ENCODE measurements at regions not wholly inside any gene's neighbourhood (a gene's known extent, or its start where the extent isn't known, plus 50 kb on each side); places are given as distances from the start of the nearest gene placed in this dataset.

- no peak for DNase-seq (ENCODE audit: low read depth)
Observed at GRCh38 chr5:54717870-54718269, 200.3 kb downstream of the SNX18 start.

- DNase-seq (ENCODE audit: low read depth): no peak
Observed at GRCh38 chr5:54717459-54717858, 199.9 kb downstream of the SNX18 start.

DNA sequence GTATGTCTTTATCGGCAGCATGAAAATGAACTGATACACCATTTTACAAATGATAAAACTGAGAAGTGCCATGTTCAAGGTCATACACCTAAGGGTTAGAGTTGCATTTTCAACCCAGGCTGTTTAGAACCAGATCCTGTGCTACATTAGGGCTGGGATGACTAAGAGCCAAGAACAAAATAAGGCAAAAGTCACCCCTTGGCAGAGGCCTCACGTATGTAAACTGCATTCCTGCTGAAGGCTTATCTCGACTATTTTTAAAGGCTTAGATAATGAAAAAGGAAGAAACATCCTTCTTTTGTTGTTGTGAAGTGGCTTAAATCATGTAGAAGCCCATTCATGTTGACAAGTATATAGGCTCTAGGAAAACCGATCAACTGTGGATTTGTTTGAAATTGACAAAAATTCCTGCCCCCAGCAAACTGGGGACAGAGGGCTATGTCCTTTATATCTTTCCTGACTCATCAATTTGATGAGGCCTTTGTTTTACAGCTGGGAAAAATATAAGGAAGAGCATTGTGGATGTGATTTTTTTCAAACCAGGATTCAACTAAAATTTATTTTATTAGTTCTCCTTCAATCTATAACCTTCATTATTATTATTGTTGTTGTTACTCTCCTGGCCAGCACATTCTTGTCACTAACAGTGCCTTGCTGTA is 196.5 kb downstream of the SNX18 start:
- DNase-seq (ENCODE audit: low read depth): no peak

DNA sequence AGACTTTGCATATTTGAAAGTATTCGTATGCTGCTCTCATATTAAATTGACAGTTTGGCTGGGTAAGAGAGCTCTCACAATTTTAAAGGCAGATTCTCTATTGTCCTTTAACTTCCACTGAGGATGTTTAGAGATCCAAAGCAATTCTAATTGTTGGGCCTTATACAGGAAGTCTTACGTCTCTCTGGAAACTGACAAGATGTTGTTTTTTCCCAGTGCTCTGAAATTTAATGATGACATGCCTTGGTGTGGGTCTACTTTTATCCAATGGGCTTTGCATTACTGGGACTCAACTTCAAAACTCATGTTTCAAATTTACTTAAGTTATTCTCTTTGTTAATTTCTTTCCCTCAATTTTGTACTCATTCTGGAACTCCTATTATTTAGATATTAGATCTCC is 191.5 kb downstream of the SNX18 start:
- no peak for DNase-seq (ENCODE audit: low read depth)

- DNase-seq (ENCODE audit: low read depth): no peak
Observed at GRCh38 chr5:54707841-54708240, 190.3 kb downstream of the SNX18 start.

- no peak for DNase-seq (ENCODE audit: low read depth)
Observed at GRCh38 chr5:54705994-54706653, 188.6 kb downstream of the SNX18 start.

DNA sequence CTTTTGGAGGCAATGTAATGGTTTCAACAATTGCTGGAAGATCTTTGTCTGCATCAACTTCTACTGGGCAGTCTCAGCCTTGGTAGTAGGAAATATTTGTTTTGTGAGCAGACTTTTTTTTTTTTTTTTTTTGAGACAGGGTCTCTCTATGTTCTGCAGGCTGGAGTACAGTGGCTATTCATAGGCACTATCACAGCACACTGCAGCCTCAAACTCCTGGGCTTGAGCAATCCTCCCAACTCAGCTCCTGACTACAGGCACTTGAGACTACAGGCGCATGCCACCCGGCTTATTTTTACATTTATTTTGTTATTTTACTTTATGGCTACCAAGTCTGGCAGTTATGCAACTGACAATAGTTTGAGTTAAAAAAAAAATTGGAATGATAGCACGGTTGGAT is 187.3 kb downstream of the SNX18 start:
- DNase-seq (ENCODE audit: low read depth): no peak

DNA sequence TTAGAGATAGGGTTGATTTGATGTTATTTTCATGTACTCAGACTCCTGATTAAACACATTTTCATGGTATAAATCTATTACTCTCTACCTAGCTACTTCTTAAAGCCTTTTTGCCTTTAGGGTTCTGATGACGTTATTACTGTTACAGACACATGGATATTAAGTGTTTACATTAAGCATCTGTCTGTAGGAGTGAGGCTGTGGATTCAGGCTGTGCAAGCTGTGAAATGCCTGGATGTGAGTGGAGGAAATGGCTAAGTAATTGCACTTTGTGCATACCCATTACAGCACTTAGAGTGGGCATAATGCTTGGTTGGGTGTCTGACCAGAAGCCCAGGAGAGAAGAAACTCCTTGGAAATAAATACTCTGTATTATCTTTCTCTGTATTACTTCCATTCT is 186.8 kb downstream of the SNX18 start:
- DNase-seq (ENCODE audit: low read depth): no peak

GRCh38 chr5:54703565-54704255 is 186.2 kb downstream of the SNX18 start:
- no peak for DNase-seq (ENCODE audit: low read depth)

GRCh38 chr5:54703133-54703532 is 185.6 kb downstream of the SNX18 start:
- DNase-seq (ENCODE audit: low read depth): peak; percentile 90

DNA sequence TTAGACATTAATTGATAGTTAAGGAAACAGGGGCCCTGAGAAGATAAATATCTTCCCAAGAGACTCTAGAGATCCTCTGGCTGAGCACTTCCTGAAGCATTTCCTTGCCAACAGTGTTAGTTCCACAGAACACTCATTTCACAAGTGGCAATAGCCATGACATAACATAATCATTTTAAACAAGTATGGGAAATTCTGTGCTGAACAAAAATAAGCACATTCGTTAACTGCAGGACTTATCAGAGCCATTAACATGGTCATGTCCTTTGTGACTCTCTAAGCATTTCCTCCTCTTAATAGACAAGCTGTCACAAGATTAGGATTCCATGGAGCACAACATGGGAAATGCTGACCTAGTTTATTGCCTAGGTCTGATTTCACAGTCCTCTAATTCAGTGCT is 184.9 kb downstream of the SNX18 start:
- DNase-seq (ENCODE audit: low read depth): no peak

DNA sequence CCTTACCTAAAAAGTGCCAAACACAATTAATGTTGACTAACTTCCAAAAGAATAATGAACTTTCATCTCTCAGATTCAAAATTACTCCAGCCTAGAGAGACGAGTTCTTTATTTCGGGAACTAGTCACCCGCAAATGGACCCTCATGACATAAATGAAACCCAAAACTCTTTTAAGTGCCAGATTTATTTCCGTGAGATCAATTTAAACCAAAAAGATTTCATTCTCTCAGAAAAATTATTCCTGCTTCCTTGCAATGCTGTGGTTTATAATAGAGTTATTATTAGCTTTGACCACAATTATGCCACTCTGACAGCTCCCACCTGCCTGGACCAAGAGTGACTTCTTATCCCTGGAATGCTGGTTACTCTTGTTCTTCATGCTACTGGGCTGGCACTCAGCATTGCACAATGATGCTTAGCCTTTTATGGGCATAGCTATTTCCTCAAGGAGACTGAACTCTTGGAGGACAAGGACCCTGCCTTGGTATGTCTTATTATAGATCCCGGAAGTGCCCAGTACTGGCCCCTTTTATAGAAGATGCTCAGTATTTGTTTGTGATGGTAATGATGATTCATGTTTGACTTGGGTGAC is 183.5 kb downstream of the SNX18 start:
- DNase-seq (ENCODE audit: low read depth): peak; percentile 72

GRCh38 chr5:54696931-54697330 is 179.4 kb downstream of the SNX18 start:
- no peak for DNase-seq (ENCODE audit: low read depth)

GRCh38 chr5:54696346-54696745 is 178.8 kb downstream of the SNX18 start:
- DNase-seq (ENCODE audit: low read depth): no peak

GRCh38 chr5:54695198-54695966 is 177.8 kb downstream of the SNX18 start:
- no peak for DNase-seq (ENCODE audit: low read depth)

- DNase-seq (ENCODE audit: low read depth): no peak
Observed at GRCh38 chr5:54693936-54694657, 176.5 kb downstream of the SNX18 start.

DNA sequence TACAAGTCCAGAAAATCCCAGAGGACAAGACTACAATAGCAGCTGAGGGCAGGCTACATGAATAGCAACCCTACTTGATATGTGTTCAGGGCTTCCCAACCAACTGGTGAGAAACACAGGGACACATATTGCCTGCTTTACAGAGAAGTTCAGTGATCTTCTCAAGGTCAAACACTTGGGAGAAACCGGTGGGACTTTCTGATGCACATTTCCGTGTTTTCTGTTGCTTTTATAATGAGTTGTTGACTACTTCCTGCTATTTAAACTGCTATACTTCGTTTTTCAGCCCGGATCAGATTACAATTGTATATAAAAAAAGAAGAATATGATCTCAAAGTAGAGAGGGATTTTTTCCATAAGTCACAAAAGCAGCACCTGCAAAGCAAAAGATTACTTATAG is 175.1 kb downstream of the SNX18 start:
- DNase-seq (ENCODE audit: low read depth): no peak

GRCh38 chr5:54691656-54692055 is 174.1 kb downstream of the SNX18 start:
- DNase-seq (ENCODE audit: low read depth): no peak

GRCh38 chr5:54689411-54690251 is 172.1 kb downstream of the SNX18 start:
- DNase-seq (ENCODE audit: low read depth): no peak

GRCh38 chr5:54680998-54681397 is 163.4 kb downstream of the SNX18 start:
- DNase-seq (ENCODE audit: low read depth): no peak

GRCh38 chr5:54679686-54680085 is 162.1 kb downstream of the SNX18 start:
- DNase-seq (ENCODE audit: low read depth): no peak

All from fibroblast of the conjunctiva (primary cell).